AG04449 (cell line): ENCODE measurements at regions not wholly inside any gene's neighbourhood (a gene's known extent, or its start where the extent isn't known, plus 50 kb on each side); places are given as distances from the start of the nearest gene placed in this dataset.

ENCODE experiments used
- CTCF ChIA-PET: fragments of 350-600 bp; formaldehyde crosslinking; extraction: SDS; loops from one replicate; lab custom pipeline; 2021; ENCODE audit warnings: antibody characterized with exemption; lab: Yijun Ruan, JAX
- POLR2A ChIA-PET: fragments of 400-600, 350-600 bp; formaldehyde crosslinking; extraction: SDS; loops from one replicate; lab custom pipeline; 2020; ENCODE audit warnings: antibody characterized with exemption, inconsistent platforms; lab: Yijun Ruan, JAX
- DNase-seq: peaks from one replicate; pipeline ENCODE4 v3.0.0-alpha.2; 2010; ENCODE audit warnings: low read depth, low spot score
- H3K4me3 ChIP-seq: 2 replicates; pipeline ENCODE4 v1.5.1; 2011; ENCODE audit warnings: low read depth, mild to moderate bottlenecking, control low read depth, low read length
- TF ChIP-seq, protein P1 (sequence below): IDR thresholded peaks from one replicate; pipeline ENCODE4 v1.5.1; 2011; ENCODE audit warnings: mild to moderate bottlenecking, moderate library complexity, low read length, control low read depth, inconsistent platforms; ENCODE audit not compliant: insufficient read depth; ENCODE audit errors: missing control alignments

DNA sequence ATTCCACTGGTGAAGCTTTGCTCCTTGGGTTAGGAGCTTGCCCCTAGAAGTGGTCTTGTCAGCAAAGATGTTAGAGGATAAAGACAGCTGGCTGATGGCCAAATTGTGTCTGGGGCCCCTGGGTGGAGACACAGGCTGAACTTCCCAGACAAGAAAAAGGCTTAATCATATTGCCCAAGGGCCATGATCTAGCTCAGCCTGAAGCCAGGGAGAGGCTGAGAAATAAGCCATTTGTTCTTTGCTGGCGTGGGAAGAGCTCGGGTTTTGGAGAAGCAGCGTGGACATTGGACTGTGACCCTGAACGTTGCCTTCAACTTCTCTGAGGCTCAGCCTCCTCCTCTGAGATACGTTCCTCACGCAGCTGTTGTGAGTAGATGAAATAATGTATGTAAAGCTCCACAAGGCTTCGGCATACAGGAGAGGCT, 153.0 kb downstream of the ZFP36L2 start:
- H3K4me3 ChIP-seq, result no peak overlapping the region
- ChIA-PET CTCF (interaction anchor here (1.2 to 1.6 kb wide), 3 partner anchors 13 to 99 kb away, joined by 3 to 5 read pairs (median 3); no protein-coding TSS in a partner anchor), POLR2A (interaction anchor here (1.7 to 2.1 kb wide), 2 partner anchors 9 to 145 kb away, joined by 3 to 6 read pairs; no protein-coding TSS in a partner anchor)
- TF ChIP-seq, protein P1, sequence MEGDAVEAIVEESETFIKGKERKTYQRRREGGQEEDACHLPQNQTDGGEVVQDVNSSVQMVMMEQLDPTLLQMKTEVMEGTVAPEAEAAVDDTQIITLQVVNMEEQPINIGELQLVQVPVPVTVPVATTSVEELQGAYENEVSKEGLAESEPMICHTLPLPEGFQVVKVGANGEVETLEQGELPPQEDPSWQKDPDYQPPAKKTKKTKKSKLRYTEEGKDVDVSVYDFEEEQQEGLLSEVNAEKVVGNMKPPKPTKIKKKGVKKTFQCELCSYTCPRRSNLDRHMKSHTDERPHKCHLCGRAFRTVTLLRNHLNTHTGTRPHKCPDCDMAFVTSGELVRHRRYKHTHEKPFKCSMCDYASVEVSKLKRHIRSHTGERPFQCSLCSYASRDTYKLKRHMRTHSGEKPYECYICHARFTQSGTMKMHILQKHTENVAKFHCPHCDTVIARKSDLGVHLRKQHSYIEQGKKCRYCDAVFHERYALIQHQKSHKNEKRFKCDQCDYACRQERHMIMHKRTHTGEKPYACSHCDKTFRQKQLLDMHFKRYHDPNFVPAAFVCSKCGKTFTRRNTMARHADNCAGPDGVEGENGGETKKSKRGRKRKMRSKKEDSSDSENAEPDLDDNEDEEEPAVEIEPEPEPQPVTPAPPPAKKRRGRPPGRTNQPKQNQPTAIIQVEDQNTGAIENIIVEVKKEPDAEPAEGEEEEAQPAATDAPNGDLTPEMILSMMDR, result no peak
- DNase-seq, result no peak

DNA sequence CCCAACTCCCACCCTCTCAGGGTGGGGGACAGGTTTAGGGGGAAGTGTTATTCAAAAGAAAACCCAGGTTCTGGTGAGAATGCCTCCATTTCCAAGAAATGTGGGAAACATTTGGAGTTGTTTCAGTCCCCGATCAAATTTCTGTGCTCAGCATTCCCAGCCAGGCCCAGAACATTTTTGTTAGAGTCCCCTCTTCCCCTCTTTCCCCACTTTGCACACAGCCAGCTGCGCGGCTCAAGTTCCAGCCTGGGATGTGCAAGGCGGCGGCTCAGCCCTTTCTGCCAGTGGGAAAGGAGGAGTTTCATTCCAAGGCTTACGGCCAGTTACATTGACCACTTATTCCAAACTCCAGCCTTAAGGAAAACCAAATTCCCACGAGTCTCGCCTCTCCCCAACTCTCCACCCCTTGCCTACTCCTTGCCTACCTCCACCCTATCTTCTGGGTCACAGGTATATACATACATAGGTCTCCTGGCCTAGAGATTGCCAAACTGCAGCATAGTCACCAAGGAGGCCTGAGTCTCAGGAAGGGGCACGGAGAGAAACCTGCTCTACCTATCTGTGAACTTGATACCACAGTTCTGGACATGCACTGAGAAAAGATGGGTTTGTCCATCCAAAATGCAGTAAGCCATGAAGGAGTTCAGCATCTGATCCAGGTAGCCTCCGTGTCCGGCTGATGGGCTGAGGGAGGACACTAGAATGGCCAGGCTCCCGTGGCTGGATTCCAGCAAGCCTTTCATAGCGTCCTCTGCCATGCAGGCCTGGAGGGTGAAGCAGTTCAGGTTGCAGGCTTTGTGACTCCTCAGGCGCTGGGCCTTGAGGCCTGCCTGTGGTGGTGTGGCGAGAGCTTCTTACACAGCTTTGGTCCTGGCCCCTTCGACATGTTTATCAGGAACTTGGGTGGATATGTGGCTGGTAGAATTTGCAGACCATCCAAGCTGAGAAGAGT, 154.5 kb downstream of the ZFP36L2 start:
- CTCF ChIA-PET, result interaction anchor here (1.2 kb wide), 1 partner anchor 10 kb away, joined by 4 read pairs; no protein-coding TSS in a partner anchor
- TF ChIP-seq, protein P1, result no peak
- DNase-seq, result no peak
- POLR2A ChIA-PET, result no interaction called here
- no peak overlapping the region for H3K4me3 ChIP-seq

DNA sequence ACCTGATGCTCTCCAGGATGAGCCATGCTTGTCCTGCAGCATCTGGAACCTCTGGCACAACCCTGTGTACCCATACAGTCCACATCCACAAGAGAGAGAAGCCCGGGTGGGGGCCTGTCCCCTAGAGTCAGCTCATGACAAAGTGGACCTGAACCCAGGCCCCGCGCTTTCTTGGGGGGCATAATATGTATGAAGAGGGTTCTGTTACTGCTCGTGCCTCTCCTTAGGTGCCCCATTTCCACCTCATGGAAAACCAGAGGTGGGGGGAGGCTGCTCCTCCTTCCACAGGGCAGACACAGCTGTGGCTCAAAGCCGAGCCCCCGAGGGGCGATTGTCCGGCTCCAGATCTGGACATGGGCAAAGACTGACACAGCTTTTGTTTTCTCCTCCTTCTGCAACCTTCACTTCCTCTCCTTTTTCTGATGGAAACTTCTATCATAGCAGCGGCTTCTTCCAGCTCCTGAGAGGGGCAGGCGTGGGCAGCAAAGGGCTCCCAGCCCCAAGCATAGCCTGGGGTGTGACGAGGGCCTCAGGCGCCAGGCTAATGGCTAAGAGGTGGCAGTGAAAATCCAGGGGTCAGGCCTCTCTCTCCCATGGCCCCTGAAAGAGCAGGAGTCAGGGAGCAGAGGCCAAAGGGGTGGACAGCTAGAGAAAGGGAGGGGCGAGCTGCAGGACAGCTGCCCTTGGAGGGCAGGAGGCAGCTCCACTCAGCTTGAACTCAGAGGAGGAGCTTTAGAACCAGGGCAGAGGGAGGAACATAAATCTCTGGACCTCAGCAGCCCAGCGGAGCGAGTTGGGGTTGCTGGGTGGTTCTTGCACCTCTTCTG, 155.5 kb downstream of the ZFP36L2 start:
- no peak for DNase-seq
- TF ChIP-seq, protein P1, result no peak
- ChIA-PET POLR2A (interaction anchor here (0.8 kb wide), 1 partner anchor 12 kb away, joined by 3 read pairs; no protein-coding TSS in a partner anchor), CTCF (interaction anchor here (0.8 to 1.2 kb wide), 3 partner anchors 10 to 158 kb away, joined by 3 to 4 read pairs (median 4); no protein-coding TSS in a partner anchor)
- no peak overlapping the region for H3K4me3 ChIP-seq

DNA sequence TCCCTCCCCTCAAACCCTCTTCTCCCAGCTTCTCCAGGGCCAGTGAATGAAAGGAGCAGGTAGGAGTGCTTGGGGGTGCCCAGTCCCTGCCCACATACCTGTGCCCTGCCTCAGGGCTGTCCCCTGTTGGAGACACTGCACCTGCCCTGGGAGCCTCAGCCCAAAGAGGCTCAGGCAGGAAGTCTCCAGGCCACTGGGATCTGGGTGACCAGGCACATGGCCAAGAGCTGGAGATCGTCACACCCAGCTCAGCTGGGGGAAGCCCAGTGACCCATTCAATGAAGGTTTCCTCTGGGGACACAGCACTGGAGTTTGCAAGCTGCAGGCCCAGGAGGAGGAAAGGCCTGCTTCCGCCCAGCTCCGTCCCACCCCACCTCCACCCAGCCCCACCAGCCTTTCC, 156.4 kb downstream of the ZFP36L2 start:
- H3K4me3 ChIP-seq, result no peak overlapping the region
- ChIA-PET POLR2A (no interaction called here), CTCF (interaction anchor here (0.8 to 1.2 kb wide), 2 partner anchors 9 to 159 kb away, joined by 3 to 4 read pairs; no protein-coding TSS in a partner anchor)
- DNase-seq, result no peak
- TF ChIP-seq, protein P1, result no peak

DNA sequence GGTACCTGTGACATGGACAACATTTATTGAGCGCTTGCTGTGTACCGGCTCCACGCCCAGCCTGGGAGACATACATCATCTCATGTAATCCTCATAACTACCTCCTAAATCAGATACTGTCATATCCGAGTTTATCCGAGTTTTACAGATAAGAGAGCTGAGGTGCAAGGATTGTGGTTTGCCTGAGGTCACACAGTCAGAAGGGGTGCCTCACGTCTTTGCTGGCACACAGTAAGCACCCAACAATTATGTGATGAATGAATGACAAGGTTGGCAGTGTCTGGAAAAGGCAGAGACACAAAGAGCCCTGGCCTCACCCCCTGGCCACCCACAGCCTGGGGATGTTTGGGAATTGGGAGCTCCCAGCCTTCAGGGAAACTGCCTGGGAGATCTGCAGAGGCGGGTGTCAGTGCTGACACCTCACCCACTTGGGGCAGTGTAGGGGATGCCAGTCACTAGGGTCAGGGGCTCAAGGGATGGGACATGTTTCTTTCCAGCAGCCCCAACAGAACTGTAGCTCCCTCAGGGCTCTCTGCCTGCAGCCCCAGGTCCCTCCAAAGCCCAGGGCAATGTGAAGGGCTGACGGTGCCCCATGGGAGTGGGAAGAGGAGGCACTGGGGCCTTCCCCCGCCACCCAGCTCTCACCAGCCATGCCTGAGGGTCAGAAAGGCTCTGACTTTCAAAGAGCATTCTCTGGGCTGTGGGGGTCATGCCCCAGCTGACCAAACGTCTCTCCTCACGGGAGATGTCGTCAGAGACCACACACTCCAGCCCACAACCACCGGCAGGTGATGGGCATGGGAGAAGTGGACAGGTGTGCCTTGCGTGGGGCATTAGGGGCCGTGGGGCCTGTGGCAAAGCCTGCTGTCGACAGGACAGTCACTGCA, 157.5 kb downstream of the ZFP36L2 start:
- H3K4me3 ChIP-seq, result no peak overlapping the region
- ChIA-PET POLR2A (no interaction called here), CTCF (interaction anchor here (0.9 to 1.2 kb wide), 3 partner anchors 9 to 416 kb away, joined by 3 to 4 read pairs (median 3); no protein-coding TSS in a partner anchor)
- TF ChIP-seq, protein P1, result no peak
- DNase-seq, result no peak
